Astrocyte of the hippocampus (primary cell): ENCODE measurements at regions not wholly inside any gene's neighbourhood (a gene's known extent, or its start where the extent isn't known, plus 50 kb on each side); places are given as distances from the start of the nearest gene placed in this dataset.

Experiments
- DNase-seq: peaks from one replicate; pipeline ENCODE4 v3.0.0; 2011; ENCODE audit warnings: low read depth, low spot score

DNA sequence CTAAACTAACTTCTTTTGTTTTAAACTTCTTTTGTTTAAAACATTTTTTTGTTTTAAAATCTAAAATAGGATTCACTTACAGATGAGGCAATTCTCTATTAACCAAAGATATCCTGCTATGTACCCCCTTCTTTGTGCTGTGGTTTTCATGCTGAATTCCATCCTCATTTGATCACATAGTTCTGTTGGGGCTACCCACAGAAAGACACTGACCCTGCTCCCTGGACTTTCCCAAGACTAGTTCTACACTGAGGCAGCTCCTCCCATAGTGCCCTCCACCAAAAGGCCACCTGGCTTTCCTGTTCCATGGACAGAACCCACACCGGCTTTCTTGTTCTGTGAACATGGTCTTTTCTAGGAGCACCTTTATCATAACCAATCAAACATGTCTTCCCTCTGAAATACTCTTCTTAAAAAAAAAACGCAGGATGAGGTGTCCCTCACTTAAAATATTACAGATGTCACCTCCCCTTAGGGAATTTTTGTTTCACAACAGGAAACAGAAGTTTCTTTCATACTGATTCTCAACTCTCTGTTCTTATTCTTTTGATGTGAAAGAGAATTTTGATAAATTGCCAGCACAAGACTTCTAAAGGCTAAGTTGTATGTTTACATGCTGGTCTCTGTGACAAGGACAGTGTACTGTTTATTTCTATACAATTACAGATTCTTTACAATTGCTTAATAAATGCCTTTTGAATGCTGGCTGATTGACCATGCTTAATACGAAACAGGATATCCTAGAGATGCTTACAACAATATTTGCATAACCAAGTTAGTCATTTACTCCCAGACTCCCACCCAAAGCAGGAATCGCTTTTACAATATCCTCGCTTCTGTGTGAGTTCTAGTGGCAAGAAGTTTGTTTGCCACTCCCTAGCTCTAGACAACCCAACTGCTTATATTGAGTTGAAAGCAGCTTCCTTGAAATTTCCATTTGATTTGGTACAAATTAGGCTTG, 300.4 kb downstream of the DTWD2 start:
- DNase-seq: peak; percentile 61

DNA sequence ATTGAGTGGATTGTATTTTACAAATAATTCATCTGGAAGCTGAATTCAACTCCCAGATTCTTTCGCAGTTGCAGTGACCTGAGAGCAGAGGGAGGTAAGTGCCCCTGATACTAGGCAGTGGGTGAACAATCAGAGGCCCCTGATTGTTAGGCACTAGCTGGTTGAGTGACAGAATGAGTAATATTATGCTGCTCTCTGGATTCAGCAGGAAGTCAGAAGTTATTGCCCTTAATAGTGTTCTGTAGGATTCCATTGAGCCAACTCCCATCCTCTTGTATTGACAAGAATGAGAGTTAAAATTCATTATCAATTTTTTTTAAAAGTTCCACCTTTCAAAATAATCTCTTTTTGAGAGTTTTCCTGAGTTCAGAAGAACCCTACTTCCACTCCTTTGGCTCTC, 301.2 kb downstream of the DTWD2 start:
- peak; percentile 2 for DNase-seq

DNA sequence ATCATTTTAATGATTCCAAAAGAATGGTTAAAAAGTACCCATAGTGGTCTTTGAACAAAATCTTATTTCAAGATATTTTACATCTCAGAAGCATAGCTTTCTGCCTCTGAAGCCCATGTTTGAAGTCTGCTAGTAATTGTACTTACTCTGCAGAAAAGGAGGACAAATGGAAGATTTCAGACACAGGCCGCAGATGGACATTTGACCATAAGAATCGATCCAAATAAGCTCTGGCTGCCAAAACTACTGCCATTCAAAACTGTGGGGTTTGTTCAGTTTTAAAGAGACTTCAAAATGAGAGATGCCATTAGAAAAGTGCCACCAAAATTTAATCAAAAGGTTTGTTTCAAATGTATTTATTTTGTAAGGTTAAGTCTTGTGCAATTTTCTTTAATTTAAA, 306.7 kb downstream of the DTWD2 start:
- DNase-seq: no peak

DNA sequence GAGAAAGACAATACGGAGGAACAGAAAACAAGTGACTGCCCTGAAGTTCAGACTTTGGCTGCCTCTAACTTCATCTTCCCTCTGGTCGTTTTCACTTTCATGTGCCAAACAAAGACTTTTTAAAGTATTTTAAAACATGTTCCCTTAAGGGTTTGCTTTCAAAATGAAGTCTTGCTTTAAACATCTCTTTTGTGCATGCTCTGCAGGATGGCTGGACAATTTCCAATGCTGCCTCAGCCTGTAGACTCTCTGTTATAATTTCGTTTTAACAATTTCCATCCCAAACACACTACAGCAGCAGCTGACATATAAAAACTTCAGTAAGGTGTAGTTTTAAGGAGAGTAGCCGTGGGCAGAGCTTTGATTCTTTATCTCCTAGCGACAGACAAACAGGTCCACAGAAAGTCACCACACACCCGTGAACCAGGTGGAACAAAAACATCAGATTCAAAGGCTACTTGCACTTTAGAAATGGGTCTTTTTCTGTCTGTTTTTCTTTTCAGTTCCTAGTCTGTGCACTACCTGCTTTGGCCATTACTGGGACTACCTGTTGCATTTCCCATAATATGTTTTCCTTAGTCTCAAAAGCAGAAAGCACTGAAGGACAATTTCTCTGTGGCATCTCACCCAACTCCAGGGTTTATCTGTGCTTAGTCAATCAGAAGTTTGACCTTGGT, 308.9 kb downstream of the DTWD2 start:
- peak; percentile 44 for DNase-seq

DNA sequence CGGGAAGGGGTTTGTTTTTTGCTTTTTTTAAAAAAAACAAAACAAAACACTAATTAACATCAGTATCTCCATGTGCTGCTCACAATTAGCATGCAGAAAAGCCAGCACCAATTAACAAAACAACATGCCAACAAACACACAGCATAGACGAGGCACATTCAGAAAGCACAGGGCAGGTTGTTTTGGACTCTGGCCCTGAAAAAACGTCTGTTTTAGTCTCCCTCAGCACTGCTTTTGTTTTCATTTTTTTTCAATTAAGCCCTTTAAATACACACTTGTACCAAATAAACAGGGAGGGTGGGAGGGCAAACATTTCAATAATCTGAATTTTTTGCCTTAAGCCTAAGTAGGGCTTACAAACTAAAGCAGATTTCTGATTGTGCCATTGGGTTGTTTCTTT, 309.6 kb downstream of the DTWD2 start:
- DNase-seq: no peak

DNA sequence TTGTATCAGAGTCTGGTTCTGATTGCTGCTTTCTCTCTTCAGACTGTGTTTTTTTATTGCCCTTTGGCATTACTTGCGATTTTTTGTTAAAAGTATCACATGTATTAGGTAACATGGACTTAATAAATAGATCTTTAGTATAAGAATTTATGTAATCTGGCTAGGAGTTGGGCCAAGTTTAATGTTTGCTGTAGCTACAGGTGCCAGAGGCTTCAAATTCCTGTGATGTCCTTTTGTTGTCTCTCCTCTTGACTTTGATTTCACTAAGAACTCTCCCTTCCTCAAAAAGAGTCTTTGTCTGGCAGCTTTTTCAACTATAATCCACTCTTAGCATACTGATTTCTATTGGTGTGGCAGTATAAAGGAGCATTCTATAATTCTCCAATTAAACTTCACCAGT, 313.1 kb downstream of the DTWD2 start:
- DNase-seq: no peak

DNA sequence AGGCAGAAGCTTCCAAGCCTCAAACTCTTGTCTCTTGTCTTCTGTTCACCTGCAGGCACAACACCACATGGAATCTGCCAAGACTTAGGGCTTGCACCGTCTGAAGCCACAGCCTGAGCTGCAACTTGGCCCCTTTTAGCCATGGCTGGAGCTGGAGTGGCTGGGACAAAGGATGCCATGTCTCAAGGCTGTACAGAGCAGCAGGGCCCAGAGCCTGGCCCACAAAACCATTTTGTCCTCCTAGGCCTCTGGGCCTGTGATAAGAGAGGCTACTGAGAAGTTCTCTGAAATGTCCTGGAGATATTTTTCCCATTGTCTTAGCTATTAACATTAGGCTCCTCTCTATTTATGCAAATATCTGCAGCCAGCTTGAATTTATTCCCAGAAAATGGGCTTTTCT, 330.8 kb downstream of the DTWD2 start:
- DNase-seq: no peak

DNA sequence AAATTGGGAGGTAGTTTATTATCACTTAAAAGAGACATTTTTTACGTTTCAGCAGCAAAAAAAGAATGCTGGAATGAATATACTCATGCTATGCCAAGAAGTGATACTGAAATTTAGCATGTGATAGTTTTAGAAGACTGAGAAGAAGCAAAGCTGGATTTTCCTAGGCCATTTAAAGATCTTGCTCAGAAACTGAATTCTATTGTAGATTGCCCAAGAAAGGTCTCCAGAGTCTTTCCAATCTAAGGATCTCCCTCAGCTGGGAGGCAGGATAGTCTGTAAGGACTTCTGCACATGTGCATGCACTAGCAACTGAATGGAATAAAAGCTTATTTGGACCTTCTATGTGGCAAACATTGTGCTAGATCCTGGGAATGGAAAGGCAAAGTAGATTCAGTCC, 334.5 kb downstream of the DTWD2 start:
- no peak for DNase-seq

DNA sequence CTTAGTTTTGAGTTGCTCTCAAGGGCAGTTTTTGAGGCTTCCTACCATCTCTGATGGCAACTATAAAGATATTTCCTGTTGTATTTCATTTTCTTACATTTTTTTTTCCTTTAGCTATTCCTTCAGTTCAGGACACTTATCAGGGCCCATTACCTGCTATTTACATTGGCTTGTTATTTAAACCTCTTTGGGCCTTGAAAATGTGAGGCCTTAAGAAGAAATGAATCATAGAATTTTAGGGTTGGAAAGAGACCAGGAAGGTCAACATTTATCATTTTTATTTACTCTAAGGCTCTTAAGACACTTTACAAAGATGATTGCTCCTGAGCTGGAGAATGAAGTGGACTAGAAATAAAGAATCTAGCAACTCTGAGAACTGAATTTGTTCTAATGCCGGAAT, 335.2 kb downstream of the DTWD2 start:
- DNase-seq: no peak

DNA sequence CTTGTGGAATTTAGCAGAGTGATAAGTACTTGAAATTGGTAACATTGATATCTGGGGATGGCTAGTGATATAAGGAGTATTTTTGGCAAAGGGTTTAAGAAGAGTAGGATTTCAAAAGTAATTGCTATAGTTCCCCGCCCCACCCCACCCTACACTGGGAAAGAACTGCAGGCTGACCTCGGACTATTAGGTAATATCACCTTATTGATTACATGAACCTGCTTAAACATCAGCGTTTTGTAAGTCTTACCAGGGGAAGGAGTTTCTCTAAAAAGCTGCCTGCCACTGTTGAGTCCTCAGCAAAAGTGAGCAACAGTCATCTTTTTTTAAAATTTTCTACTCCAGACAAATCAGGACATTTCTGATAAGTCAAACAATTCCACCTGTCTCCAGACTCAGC, 337.3 kb downstream of the DTWD2 start:
- DNase-seq: no peak

DNA sequence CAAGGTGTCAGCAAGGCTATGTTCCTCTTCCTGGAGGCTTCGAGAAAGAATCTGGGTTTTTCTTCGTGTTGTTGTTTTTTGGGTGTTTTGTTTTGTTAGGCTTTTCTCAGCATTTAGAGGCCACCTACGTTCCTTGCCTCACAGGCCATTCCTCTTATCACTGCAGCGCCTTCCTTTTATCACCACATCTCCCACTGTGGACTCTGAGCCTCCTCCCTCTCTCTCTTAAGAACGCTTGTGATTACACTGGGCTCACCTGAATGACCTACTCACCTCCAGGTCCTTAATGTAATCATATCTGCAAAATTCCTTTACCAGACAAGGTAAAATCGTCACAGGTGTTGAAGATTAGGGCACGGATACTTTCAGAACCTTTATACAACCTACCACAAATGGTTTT, 340.8 kb downstream of the DTWD2 start:
- DNase-seq: no peak

DNA sequence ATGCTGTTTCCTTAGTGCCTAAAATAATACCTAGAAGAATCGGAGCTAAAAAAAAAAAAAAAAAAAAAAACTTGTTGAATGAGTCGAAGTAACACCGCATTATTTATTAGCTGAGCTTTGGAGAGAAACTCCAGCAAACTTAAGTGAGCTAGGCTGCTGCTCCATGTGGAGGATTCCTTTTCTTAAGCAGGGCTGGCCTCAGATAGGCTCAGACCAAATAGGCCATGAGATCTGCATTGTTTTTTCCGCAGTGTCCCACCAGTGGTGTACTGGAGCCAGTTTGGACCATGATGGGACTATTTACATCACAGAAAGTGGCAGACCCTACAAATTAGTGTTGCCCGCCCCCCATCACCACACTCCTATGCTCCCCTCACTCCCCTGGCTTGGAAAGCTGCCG, 341.4 kb downstream of the DTWD2 start:
- no peak for DNase-seq

DNA sequence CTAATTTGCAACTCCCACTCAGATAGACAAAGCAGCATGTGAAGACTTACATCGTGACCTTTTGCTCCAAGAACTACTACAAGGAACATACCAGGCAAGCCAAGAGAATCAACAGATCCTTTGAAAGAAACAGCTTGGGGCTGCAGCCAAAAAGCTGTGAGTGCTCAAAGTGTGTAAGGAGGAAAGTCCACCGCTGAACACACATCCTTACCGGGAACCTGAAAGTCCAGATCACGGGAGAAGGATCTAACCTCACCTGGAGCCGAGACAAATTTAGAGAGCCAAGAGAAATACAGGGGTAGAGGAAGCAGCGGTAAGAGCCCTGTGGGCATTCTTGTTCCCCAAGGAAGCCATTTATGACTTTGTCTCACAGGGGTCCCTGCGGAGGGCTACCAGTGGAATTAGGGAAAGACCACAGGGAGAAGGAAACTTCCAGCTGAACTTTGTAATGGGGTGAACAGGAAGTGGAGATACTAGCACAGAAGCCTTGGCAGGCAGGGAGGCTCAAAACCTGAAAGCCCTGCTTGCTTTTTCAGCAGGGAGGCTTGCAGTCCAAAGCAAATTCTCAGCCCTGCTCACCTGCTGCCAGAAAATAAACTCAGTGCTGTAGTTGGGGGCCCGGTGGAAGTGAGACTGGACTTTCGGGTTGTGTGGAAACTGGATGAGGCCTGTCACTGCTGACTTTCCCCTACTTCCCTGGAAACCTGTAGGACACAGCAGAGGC, 350.2 kb downstream of the DTWD2 start:
- no peak for DNase-seq

DNA sequence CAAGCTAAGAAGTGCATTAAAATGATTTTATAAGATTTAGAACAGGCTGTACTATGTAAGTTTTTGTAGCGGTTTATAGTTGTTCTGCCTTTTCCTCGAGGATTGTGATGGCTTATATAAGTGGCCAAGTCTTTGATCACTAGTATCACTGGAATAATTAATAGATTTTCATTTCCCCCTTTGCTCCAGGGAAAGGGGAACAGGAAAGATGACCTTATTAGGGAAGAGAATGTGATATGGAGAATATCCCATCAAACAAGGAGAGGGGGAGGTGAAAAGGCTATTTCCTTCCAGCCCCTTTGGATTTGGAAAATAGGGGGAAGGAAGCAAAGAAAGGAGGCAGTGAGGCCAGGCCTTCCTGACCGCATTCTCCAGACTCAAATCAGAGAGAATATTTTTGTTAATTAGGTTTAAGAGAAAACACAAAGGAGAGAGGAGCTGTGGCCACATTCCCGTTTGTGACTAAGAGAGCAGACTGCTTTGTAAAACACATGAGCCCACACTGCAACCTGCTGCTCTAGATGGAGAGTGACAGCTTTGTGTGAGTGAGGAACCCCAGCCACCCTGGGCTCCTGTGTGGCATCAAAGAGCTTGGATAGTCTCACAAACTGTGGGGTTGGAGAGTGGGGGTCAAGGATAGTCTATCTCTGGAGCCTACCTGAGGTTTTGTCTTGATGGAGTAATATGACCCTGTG, 359.5 kb downstream of the DTWD2 start:
- DNase-seq: peak; percentile 52

DNA sequence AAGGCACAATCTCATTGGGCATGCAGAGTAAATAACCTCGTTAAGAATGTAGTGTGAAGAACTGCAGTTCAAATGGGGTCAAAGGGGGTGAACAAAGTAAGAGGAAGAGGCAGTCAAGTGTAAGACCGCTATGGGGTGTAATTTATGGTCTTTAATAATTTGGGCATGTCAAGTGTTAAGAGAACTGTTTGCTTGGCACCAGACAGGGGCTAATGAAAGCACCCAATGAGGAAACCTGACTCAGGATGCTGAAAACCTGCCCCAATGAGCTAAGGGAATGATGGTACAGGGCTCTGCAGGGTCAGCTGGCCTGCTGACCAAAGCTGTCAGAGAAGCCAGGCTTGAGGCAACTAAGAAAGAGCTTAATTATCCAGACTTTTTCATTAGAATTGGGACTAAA, 368.1 kb downstream of the DTWD2 start:
- no peak for DNase-seq

DNA sequence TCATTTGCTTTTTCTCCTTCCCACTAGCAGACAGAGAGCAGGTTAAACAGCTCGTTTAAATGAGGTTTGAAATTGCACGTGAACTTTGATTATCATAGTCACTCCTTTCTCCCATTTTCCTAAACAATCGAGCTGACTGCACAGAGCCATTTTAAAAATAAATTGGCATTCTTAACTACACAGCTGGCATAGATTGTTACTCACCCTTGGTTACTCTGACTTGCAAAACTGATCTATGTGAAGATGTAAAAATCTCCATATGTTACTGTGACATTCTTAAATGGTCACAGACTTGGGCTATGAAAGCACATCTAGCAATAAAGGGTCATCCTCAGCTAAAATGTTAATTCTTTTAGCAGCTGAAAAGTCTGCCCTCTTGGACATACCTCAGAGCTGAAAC, 368.5 kb downstream of the DTWD2 start:
- DNase-seq: no peak

DNA sequence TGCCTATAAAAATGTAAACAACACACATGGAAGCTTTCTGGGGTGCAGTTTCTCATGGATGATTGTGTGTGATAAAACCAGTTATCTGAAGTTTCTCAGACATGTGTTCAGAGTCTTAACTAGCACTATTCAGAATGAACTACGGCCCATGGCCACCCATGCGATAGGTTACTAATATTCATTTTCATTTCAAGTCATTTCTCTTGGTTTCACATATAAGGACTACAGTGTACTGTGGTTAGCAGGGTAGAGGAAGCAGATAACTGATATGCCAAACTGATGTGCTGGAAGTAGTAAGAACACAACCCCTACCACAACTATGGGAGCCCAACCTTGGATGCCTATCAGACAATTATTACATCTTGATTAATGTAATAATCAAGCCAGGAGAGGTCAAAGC, 372.1 kb downstream of the DTWD2 start:
- no peak for DNase-seq

DNA sequence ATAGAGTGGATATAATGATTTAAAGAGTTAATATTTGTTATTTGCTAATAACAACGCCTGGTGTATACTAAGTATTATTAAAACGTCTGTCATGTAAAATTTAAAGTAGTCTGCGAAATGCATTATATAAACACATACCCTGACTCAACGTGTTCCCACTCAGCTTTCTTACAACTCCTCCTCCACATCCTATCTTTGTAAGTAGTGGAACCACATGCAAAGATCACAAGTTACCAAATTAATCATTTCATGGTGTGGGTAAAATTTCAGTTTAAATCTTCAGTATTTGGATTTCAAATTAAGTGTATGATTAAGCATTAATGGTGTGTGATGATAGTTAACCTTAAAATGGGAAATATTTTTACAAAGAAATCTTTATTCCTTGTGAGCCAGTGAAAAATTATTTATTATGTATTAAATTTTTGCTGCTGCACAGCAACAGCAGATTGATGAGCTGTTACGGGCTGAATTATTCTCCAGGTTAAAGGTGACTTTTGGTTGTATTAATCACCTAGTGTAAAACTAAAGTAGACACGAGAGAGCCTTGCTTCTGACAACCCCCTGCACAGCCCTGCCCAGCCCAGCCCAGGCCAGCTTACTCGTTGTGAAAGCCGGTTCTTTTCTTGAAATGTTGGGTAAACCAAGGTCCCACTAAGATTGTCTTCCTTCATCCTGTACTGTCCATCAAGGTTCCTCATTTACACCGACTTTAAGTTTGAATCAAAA, 373.5 kb downstream of the DTWD2 start:
- DNase-seq: no peak

DNA sequence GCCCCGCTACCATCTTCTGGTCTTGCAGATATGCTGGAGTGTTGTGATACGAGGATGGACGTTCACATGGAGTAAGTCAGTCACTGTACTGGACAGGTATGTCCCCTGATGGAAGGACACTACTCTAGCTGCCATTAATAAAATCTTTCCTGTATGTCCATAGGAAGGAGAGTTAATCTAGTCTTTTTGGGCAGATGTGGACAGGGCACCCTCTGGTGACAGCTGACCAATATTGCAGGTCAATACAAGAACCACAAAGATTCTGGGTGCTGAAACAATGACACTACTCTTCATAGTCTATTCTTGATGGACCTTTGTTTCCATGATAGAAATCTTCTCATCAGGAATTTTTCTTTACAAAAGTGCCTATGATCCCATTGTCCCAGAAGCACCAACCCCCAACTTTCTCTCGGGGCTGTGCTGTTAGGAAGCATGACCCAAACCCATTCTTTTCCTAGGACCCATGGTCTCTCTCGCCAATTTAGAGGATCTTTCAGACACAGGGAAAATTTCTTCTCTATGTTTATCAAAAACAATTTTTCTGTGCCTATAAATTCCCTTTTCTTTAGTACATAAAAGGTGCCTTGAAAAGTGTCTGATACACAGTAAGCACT, 376.9 kb downstream of the DTWD2 start:
- DNase-seq: peak; percentile 62

DNA sequence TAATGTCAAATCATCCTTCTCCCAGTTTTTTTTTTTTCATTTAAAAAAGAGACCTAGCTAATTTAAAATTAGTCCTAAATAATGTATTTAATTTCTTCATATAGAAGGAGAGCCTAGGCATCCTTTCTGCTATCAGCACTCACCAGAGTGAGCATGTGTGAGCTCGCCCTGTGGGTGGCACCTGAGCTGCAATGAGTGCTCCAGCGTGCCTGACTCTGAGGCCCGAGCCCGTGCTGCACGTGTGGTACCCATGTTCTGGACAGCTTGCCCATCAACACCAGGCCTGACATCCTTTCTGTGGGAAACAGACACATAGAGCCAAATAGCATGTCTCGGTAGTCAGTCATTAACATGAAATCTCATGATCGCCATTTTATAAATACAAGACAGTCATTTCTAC, 381.4 kb downstream of the DTWD2 start:
- no peak for DNase-seq

DNA sequence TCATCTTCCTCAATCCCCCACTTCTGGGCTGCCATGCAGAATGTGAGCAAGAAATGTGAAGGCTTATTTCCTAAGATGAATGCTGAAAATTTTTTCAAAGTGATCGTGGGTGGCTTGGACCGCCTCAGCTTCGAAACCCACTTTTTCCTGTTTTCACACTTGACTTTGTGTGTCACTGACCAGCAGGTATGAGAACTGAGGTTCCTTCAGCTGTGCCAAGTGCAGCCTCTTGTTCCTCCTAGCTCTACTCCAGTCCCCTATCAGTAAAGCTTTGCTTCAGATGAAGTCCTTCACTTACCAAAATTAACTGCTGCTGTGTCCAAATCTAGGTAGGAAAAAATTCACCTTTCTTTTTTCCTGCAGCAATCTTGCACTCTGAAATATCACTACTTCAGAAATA, 382.6 kb downstream of the DTWD2 start:
- DNase-seq: no peak
